Gastrocnemius medialis (tissue), 4 donors: ENCODE measurements at regions not wholly inside any gene's neighbourhood (a gene's known extent, or its start where the extent isn't known, plus 50 kb on each side); places are given as distances from the start of the nearest gene placed in this dataset.

Experiments used
- POLR2A ChIP-seq, 2 donors: fragments of 450-650 bp; IDR thresholded peaks; one replicate each; pipeline ENCODE4 v1.6.1; 2017; ENCODE audit warnings: antibody characterized with exemption in 2 of 2, mild to moderate bottlenecking in 2 of 2, moderate library complexity in 2 of 2
- TF ChIP-seq, protein P1 (sequence below), 5 experiments: fragments of 450-650 bp in 3 of 5; fragments of 200-600 bp in 2 of 5; sonication (generic) in 2 of 5; IDR thresholded peaks in 4 of 5; conservative IDR thresholded peaks in 1 of 5; 1 replicate in 4 of 5; 2 replicates in 1 of 5; pipeline ENCODE4 v1.5.1; 2016 to 2019; ENCODE audit warnings: antibody characterized with exemption in 5 of 5, mild to moderate bottlenecking in 3 of 5, moderate library complexity in 3 of 5

DNA sequence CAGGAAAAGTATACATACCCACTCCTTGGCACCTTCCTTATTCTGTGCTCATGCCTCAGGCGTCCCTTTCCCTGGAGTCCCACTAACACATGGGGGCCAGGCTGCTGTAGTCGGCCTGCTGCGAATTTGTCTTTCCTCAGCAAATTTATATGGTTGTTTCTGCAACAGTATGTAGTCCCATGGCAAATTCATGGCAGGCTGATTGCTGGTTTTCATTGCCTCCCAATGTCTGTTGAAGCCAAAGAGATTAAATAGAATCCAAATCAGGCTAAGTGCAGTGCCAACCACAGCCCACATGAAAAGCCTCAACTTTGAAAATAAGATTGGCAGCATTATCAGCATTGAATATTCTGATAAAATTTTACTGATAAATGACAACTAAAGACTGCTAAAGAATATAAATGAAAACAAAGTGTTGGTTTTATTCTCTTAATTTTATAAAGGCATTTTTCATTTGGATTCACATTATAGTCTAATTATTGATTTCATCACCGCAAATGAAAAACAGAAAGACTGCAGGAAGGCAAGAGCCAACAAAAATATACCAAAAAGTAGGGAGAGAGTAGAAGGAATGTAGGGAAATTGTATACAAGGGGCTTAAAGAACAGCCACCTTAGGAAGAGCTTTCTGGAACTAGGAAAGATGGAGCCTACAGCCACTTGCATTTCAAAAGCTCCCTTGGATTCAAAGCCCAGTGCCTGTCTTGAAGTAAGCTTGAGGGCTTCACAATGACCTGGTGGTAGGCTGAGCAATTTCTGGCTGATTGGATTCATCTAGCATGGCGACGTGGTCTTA, 283.7 kb upstream of the MMADHC start:
- TF ChIP-seq, protein P1, sequence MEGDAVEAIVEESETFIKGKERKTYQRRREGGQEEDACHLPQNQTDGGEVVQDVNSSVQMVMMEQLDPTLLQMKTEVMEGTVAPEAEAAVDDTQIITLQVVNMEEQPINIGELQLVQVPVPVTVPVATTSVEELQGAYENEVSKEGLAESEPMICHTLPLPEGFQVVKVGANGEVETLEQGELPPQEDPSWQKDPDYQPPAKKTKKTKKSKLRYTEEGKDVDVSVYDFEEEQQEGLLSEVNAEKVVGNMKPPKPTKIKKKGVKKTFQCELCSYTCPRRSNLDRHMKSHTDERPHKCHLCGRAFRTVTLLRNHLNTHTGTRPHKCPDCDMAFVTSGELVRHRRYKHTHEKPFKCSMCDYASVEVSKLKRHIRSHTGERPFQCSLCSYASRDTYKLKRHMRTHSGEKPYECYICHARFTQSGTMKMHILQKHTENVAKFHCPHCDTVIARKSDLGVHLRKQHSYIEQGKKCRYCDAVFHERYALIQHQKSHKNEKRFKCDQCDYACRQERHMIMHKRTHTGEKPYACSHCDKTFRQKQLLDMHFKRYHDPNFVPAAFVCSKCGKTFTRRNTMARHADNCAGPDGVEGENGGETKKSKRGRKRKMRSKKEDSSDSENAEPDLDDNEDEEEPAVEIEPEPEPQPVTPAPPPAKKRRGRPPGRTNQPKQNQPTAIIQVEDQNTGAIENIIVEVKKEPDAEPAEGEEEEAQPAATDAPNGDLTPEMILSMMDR (IDR thresholded peaks at IDR 0.05 in 4 of 5, conservative IDR thresholded peaks at IDR 0.05 in 1 of 5), result no peak
- TF ChIP-seq POLR2A (IDR thresholded peaks at IDR 0.05), result no peak
